GM12864 (cell line): ENCODE measurements at regions not wholly inside any gene's neighbourhood (a gene's known extent, or its start where the extent isn't known, plus 50 kb on each side); places are given as distances from the start of the nearest gene placed in this dataset.
"Not testable (repeated sequence)": the region's sequence is repeated elsewhere in the genome, so short reads cannot be mapped to it uniquely, and the experiment has no call there.

Source experiments
- DNase-seq: peaks from one replicate; pipeline ENCODE4 v3.0.0-alpha.2; 2011; ENCODE audit warnings: low read depth
- H3K4me3 ChIP-seq: 2 replicates; pipeline ENCODE4 v1.5.1; 2011; ENCODE audit warnings: mild to moderate bottlenecking, low read depth, low read length, control low read depth
- CTCF ChIP-seq: IDR thresholded peaks from 2 replicates; pipeline ENCODE4 v1.5.1; 2011; ENCODE audit warnings: low read depth, mild to moderate bottlenecking, moderate library complexity, low read length, control low read depth, inconsistent platforms; ENCODE audit errors: missing control alignments

- no peak overlapping the region for H3K4me3 ChIP-seq
- no peak for DNase-seq
- no peak for TF ChIP-seq CTCF
Observed at GRCh38 chr10:124149189-124150042, 56.0 kb upstream of the CHST15 start.

GRCh38 chr10:124148509-124149188 lies 55.3 kb upstream of the CHST15 start:
- DNase-seq, H3K4me3 ChIP-seq: not testable (repeated sequence)

GRCh38 chr10:124146483-124146882 lies 53.1 kb upstream of the CHST15 start:
- no peak overlapping the region for H3K4me3 ChIP-seq
- no peak for TF ChIP-seq CTCF
- DNase-seq, result no peak

- H3K4me3 ChIP-seq, result no peak overlapping the region
- no peak for DNase-seq
- no peak for TF ChIP-seq CTCF
Observed at GRCh38 chr10:124145109-124145870, 51.9 kb upstream of the CHST15 start.

GRCh38 chr10:124144536-124144935 lies 51.1 kb upstream of the CHST15 start:
- no peak for TF ChIP-seq CTCF
- H3K4me3 ChIP-seq, result no peak overlapping the region
- no peak for DNase-seq

- no peak for DNase-seq
- TF ChIP-seq CTCF, result no peak
- no peak overlapping the region for H3K4me3 ChIP-seq
Observed at GRCh38 chr10:124143721-124144120, 50.3 kb upstream of the CHST15 start.
